HL-60 (cell line): ENCODE measurements at regions not wholly inside any gene's neighbourhood (a gene's known extent, or its start where the extent isn't known, plus 50 kb on each side); places are given as distances from the start of the nearest gene placed in this dataset.

Experiments
- TF ChIP-seq, protein P1 (sequence below): IDR thresholded peaks from 2 replicates; pipeline ENCODE4 v1.6.1; 2012; ENCODE audit warnings: low read depth; ENCODE audit not compliant: insufficient replicate concordance
- TF ChIP-seq, protein P2 (sequence below): IDR thresholded peaks from one replicate; pipeline ENCODE4 v1.5.1; 2011; ENCODE audit warnings: low read length, control low read depth, inconsistent platforms; ENCODE audit not compliant: insufficient read depth

DNA sequence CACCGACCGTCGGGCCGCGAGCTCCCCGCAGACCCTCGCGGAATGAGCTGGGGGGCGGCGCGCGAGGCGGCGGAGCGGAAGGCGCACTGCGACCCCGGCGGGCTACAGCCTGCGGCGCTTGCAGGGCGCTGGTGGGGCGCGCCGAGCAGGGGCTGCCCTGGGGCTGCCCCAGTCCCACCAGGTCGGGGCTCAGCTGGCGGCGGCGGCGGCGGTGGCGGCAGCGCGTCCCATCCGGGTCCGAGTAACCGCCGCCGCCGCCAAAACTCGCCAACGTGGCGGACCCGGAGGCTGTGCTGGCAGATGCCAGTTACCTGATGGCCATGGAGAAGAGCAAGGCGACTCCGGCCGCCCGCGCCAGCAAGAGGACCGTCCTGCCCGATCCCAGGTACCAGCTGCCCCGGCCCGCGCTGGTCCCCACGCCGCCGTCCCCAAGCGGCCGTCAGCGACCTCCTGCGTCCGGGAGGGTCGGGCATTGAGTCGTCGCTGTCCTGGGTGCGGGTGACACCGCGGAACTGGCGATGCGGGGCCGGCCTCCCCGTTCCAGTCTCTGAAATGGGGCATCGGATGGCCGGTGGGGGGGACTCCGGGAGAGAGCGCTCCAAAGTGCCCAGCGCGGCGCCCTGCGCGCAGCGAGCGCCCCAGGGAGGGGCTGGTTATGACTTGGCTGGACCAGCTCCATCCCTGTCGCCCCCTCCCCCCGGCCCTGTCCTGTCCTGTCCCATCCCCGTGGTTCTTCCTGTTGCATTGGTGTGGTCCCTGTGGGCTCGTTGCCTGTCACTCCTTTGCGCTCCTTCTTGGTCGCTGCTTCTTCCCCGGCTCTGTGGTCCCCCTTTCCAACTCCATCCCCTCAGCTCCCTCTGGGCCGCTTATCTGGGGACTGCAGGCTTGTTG is 63.5 kb downstream of the CRYBB2 start:
- TF ChIP-seq, protein P1, sequence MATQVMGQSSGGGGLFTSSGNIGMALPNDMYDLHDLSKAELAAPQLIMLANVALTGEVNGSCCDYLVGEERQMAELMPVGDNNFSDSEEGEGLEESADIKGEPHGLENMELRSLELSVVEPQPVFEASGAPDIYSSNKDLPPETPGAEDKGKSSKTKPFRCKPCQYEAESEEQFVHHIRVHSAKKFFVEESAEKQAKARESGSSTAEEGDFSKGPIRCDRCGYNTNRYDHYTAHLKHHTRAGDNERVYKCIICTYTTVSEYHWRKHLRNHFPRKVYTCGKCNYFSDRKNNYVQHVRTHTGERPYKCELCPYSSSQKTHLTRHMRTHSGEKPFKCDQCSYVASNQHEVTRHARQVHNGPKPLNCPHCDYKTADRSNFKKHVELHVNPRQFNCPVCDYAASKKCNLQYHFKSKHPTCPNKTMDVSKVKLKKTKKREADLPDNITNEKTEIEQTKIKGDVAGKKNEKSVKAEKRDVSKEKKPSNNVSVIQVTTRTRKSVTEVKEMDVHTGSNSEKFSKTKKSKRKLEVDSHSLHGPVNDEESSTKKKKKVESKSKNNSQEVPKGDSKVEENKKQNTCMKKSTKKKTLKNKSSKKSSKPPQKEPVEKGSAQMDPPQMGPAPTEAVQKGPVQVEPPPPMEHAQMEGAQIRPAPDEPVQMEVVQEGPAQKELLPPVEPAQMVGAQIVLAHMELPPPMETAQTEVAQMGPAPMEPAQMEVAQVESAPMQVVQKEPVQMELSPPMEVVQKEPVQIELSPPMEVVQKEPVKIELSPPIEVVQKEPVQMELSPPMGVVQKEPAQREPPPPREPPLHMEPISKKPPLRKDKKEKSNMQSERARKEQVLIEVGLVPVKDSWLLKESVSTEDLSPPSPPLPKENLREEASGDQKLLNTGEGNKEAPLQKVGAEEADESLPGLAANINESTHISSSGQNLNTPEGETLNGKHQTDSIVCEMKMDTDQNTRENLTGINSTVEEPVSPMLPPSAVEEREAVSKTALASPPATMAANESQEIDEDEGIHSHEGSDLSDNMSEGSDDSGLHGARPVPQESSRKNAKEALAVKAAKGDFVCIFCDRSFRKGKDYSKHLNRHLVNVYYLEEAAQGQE = peak; percentile 40
- TF ChIP-seq, protein P2, sequence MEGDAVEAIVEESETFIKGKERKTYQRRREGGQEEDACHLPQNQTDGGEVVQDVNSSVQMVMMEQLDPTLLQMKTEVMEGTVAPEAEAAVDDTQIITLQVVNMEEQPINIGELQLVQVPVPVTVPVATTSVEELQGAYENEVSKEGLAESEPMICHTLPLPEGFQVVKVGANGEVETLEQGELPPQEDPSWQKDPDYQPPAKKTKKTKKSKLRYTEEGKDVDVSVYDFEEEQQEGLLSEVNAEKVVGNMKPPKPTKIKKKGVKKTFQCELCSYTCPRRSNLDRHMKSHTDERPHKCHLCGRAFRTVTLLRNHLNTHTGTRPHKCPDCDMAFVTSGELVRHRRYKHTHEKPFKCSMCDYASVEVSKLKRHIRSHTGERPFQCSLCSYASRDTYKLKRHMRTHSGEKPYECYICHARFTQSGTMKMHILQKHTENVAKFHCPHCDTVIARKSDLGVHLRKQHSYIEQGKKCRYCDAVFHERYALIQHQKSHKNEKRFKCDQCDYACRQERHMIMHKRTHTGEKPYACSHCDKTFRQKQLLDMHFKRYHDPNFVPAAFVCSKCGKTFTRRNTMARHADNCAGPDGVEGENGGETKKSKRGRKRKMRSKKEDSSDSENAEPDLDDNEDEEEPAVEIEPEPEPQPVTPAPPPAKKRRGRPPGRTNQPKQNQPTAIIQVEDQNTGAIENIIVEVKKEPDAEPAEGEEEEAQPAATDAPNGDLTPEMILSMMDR = no peak
